ENCODE measurements at regions not wholly inside any gene's neighbourhood (a gene's known extent, or its start where the extent isn't known, plus 50 kb on each side); places are given as distances from the start of the nearest gene placed in this dataset.

DNA sequence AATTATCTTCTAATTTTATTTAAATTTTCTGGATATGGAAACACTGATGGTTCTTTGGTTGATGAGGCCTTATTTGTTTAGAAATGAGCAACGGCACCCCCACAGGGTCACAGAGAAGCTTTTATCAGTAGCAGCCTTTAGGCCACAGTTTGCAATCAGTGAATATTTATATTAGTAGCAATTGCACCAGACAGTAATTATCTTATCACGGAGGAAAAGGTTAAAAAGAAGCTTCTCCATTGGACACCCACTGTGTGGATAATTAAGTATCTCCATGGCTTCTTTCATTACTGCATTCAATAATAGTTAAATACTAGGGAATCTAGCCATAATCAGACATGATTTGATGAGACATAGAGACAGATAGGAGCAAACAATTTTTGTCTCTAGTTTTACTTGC is 2099.2 kb upstream of the PCDH20 start:
- ChIA-PET POLR2A (no interaction called here), CTCF (no interaction called here)
- no peak overlapping the region for H3K4me3 ChIP-seq (ENCODE audit: low read depth, low read length)
- DNase-seq (ENCODE audit: low read depth, low spot score), result no peak
- TF ChIP-seq, protein P1, sequence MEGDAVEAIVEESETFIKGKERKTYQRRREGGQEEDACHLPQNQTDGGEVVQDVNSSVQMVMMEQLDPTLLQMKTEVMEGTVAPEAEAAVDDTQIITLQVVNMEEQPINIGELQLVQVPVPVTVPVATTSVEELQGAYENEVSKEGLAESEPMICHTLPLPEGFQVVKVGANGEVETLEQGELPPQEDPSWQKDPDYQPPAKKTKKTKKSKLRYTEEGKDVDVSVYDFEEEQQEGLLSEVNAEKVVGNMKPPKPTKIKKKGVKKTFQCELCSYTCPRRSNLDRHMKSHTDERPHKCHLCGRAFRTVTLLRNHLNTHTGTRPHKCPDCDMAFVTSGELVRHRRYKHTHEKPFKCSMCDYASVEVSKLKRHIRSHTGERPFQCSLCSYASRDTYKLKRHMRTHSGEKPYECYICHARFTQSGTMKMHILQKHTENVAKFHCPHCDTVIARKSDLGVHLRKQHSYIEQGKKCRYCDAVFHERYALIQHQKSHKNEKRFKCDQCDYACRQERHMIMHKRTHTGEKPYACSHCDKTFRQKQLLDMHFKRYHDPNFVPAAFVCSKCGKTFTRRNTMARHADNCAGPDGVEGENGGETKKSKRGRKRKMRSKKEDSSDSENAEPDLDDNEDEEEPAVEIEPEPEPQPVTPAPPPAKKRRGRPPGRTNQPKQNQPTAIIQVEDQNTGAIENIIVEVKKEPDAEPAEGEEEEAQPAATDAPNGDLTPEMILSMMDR (IDR thresholded peaks at IDR 0.05; ENCODE audit: insufficient read depth, low read length, missing control alignments), result no peak

- TF ChIP-seq, protein P1 (IDR thresholded peaks at IDR 0.05; ENCODE audit: insufficient read depth, low read length, missing control alignments), result no peak
- ChIA-PET CTCF (no interaction called here), POLR2A (no interaction called here)
- no peak for DNase-seq (ENCODE audit: low read depth, low spot score)
- no peak overlapping the region for H3K4me3 ChIP-seq (ENCODE audit: low read depth, low read length)
These were observed 2096.4 kb upstream of the PCDH20 start for GRCh38 chr13:63512095-63512494.

- ChIA-PET POLR2A (interaction anchor here (0.6 kb wide), 1 partner anchor 8 kb away, joined by 3 read pairs; no protein-coding TSS in a partner anchor), CTCF (no interaction called here)
- DNase-seq (ENCODE audit: low read depth, low spot score), result no peak
- no peak overlapping the region for H3K4me3 ChIP-seq (ENCODE audit: low read depth, low read length)
- TF ChIP-seq, protein P1 (IDR thresholded peaks at IDR 0.05; ENCODE audit: insufficient read depth, low read length, missing control alignments), result no peak
These were observed 2086.1 kb upstream of the PCDH20 start for GRCh38 chr13:63501702-63502101.

DNA sequence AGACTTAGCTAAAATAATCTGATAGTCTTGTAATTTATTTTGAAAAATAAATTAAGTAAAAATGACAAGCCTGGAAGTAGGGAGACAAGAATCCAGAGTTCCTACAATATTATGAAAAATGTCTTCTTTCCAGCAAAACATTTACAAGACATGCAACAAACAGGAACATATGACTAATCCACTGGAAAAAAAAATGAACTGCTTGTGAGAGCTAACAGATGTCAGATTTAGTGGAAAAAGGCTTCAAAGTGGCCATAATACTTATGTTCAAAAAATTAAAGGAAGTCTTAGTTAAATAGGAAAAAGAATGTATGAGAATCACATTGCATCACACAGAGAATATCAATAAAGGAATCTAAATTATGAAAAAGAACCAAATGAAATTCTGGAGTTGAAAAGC is 2082.0 kb upstream of the PCDH20 start:
- TF ChIP-seq, protein P1 (IDR thresholded peaks at IDR 0.05; ENCODE audit: insufficient read depth, low read length, missing control alignments), result no peak
- no peak overlapping the region for H3K4me3 ChIP-seq (ENCODE audit: low read depth, low read length)
- ChIA-PET CTCF (no interaction called here), POLR2A (no interaction called here)
- no peak for DNase-seq (ENCODE audit: low read depth, low spot score)

DNA sequence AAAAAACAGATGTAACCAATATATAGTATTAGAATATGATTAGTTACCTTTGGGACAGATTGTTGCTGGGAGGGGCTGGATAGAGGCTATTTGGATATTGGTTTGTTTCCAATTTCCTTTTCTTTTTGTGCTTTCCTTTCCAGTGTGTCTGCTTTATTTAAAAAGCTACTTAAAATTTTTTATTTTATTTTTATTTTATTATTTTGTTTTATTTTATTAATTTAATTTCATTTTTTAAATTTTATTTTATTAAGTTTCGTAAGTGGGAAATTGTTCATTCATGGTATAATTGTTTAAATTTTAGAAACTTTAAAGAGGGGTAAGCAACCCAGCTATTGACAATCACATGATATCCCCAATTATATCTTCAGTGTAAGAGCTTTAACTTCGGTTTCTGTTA is 2077.0 kb upstream of the PCDH20 start:
- ChIA-PET POLR2A (no interaction called here), CTCF (no interaction called here)
- TF ChIP-seq, protein P1 (IDR thresholded peaks at IDR 0.05; ENCODE audit: insufficient read depth, low read length, missing control alignments), result no peak

GRCh38 chr13:63490149-63490548 is 2074.5 kb upstream of the PCDH20 start:
- ChIA-PET CTCF (no interaction called here), POLR2A (no interaction called here)
- H3K4me3 ChIP-seq (ENCODE audit: low read depth, low read length), result no peak overlapping the region
- TF ChIP-seq, protein P1 (IDR thresholded peaks at IDR 0.05; ENCODE audit: insufficient read depth, low read length, missing control alignments), result no peak
- DNase-seq (ENCODE audit: low read depth, low spot score), result no peak

More for the DNA sequence above, 2077.0 kb upstream of the PCDH20 start:
- DNase-seq (ENCODE audit: low read depth, low spot score), result no peak
- no peak overlapping the region for H3K4me3 ChIP-seq (ENCODE audit: low read depth, low read length)
